ENCODE measurements at regions not wholly inside any gene's neighbourhood (a gene's known extent, or its start where the extent isn't known, plus 50 kb on each side); places are given as distances from the start of the nearest gene placed in this dataset.

GRCh38 chr11:23590596-23591308, 730.5 kb upstream of the CCDC179 start:
- no peak overlapping the region for H3K27ac ChIP-seq
- intact Hi-C loops (cut with DNase I; ENCODE audit: low total_unique reads): no loop called here
- H3K36me3 ChIP-seq: no peaks in the 10 kb centered on the region
- no peaks in the 10 kb centered on the region for H3K9me3 ChIP-seq
- DNase-seq: no peak
- no peaks in the 10 kb centered on the region for H3K27me3 ChIP-seq
- TF ChIP-seq CTCF (IDR thresholded peaks at IDR 0.05): no peak
- no peak overlapping the region for H3K4me3 ChIP-seq
- peaks cover 0 to 14% (median 0%) of the 10 kb centered on the region in 4 donors for H3K4me1 ChIP-seq

GRCh38 chr11:23594755-23595154, 734.5 kb upstream of the CCDC179 start:
- no peaks in the 10 kb centered on the region for H3K9me3 ChIP-seq
- intact Hi-C loops (cut with DNase I; ENCODE audit: low total_unique reads): no loop called here
- no peaks in the 10 kb centered on the region for H3K4me1 ChIP-seq
- H3K27ac ChIP-seq: no peak overlapping the region
- H3K4me3 ChIP-seq: no peak overlapping the region
- no peaks in the 10 kb centered on the region for H3K27me3 ChIP-seq
- no peak for DNase-seq
- H3K36me3 ChIP-seq: no peaks in the 10 kb centered on the region
- no peak for TF ChIP-seq CTCF (IDR thresholded peaks at IDR 0.05)

GRCh38 chr11:23604966-23605365, 744.7 kb upstream of the CCDC179 start:
- no peaks in the 10 kb centered on the region for H3K27me3 ChIP-seq

GRCh38 chr11:23606191-23606590, 745.9 kb upstream of the CCDC179 start:
- no peak for DNase-seq
- H3K27me3 ChIP-seq: no peaks in the 10 kb centered on the region
- no peak overlapping the region for H3K4me3 ChIP-seq
- no peaks in the 10 kb centered on the region for H3K9me3 ChIP-seq
- no peaks in the 10 kb centered on the region for H3K36me3 ChIP-seq
- no peaks in the 10 kb centered on the region for H3K4me1 ChIP-seq
- no peak overlapping the region for H3K27ac ChIP-seq
- intact Hi-C loops (cut with DNase I; ENCODE audit: low total_unique reads): no loop called here
- TF ChIP-seq CTCF (IDR thresholded peaks at IDR 0.05): no peak

More at GRCh38 chr11:23604966-23605365, 744.7 kb upstream of the CCDC179 start:
- H3K27ac ChIP-seq: no peak overlapping the region
- no peak overlapping the region for H3K4me3 ChIP-seq
- intact Hi-C loops (cut with DNase I; ENCODE audit: low total_unique reads): no loop called here
- H3K9me3 ChIP-seq: no peaks in the 10 kb centered on the region
- TF ChIP-seq CTCF (IDR thresholded peaks at IDR 0.05): no peak
- no peaks in the 10 kb centered on the region for H3K36me3 ChIP-seq
- DNase-seq: no peak
- no peaks in the 10 kb centered on the region for H3K4me1 ChIP-seq

GRCh38 chr11:23611726-23612125, 751.5 kb upstream of the CCDC179 start:
- no peaks in the 10 kb centered on the region for H3K36me3 ChIP-seq
- H3K4me1 ChIP-seq: no peaks in the 10 kb centered on the region
- H3K27ac ChIP-seq: no peak overlapping the region
- no peaks in the 10 kb centered on the region for H3K9me3 ChIP-seq
- TF ChIP-seq CTCF (IDR thresholded peaks at IDR 0.05): no peak
- no peak overlapping the region for H3K4me3 ChIP-seq
- no peaks in the 10 kb centered on the region for H3K27me3 ChIP-seq
- no peak for DNase-seq
- intact Hi-C loops (cut with DNase I; ENCODE audit: low total_unique reads): no loop called here

- Histone ChIP-seq H3K9me3 (no peaks in the 10 kb centered on the region), H3K27ac (no peak overlapping the region), H3K36me3 (no peaks in the 10 kb centered on the region), H3K27me3 (no peaks in the 10 kb centered on the region), H3K4me3 (no peak overlapping the region), H3K4me1 (no peaks in the 10 kb centered on the region)
- no peak for TF ChIP-seq CTCF (IDR thresholded peaks at IDR 0.05)
- intact Hi-C loops (cut with DNase I; ENCODE audit: low total_unique reads): no loop called here
- DNase-seq: no peak
Measured at GRCh38 chr11:23620617-23621016, 760.3 kb upstream of the CCDC179 start.

All from tibial artery (tissue), 4 donors.